Hepatocyte (in vitro differentiated cells): ENCODE measurements at regions not wholly inside any gene's neighbourhood (a gene's known extent, or its start where the extent isn't known, plus 50 kb on each side); places are given as distances from the start of the nearest gene placed in this dataset.

Experiments
- DNase-seq: peaks from one replicate; pipeline ENCODE4 v3.0.0-alpha.2; 2016; ENCODE audit warnings: low spot score
- H2AFZ ChIP-seq: fragments of 200-600 bp; sonication (generic); 2 replicates; pipeline ENCODE4 v1.6.0; 2016; ENCODE audit warnings: antibody characterized with exemption, mild to moderate bottlenecking
- H3K27ac ChIP-seq: fragments of 200-600 bp; sonication (generic); 2 replicates; pipeline ENCODE4 v1.5.1; 2016; ENCODE audit warnings: mild to moderate bottlenecking
- H3K27me3 ChIP-seq: fragments of 200-600 bp; sonication (generic); 2 replicates; pipeline ENCODE4 v1.6.1; 2016
- H3K36me3 ChIP-seq: fragments of 200-600 bp; sonication (generic); replicated peaks from 2 replicates; pipeline ENCODE4 v1.5.1; 2016; ENCODE audit warnings: low read depth; ENCODE audit not compliant: insufficient read depth
- H3K4me1 ChIP-seq: fragments of 200-600 bp; sonication (generic); 2 replicates; pipeline ENCODE4 v1.5.1; 2016; ENCODE audit warnings: mild to moderate bottlenecking, moderate library complexity; ENCODE audit not compliant: insufficient read depth
- H3K4me2 ChIP-seq: fragments of 200-600 bp; sonication (generic); 2 replicates; pipeline ENCODE4 v1.6.0; 2016
- H3K4me3 ChIP-seq: fragments of 200-600 bp; sonication (generic); 2 replicates; pipeline ENCODE4 v1.5.1; 2016; ENCODE audit warnings: mild to moderate bottlenecking
- H3K79me2 ChIP-seq: fragments of 200-600 bp; sonication (generic); 2 replicates; pipeline ENCODE4 v1.6.0; 2017; ENCODE audit warnings: mild to moderate bottlenecking
- H3K9me2 ChIP-seq: fragments of 200-600 bp; sonication (generic); replicated peaks from 2 replicates; pipeline ENCODE4 v1.6.0; 2017; ENCODE audit warnings: mild to moderate bottlenecking; ENCODE audit not compliant: insufficient read depth
- H3K9me3 ChIP-seq: fragments of 200-600 bp; sonication (generic); 2 replicates; pipeline ENCODE4 v1.5.1; 2016; ENCODE audit warnings: low read depth, mild to moderate bottlenecking
- H4K20me1 ChIP-seq: fragments of 200-600 bp; sonication (generic); 2 replicates; pipeline ENCODE4 v1.6.0; 2016; ENCODE audit warnings: mild to moderate bottlenecking; ENCODE audit not compliant: insufficient read depth, poor library complexity, severe bottlenecking
- EZH2 ChIP-seq: fragments of 200-600 bp; sonication (generic); IDR thresholded peaks from 2 replicates; pipeline ENCODE4 v1.6.1; 2016; ENCODE audit warnings: antibody characterized with exemption, mild to moderate bottlenecking, borderline replicate concordance
- EZH2phosphoT487 ChIP-seq: fragments of 200-600 bp; sonication (generic); IDR thresholded peaks from one replicate; pipeline ENCODE4 v1.6.1; 2018; ENCODE audit warnings: antibody characterized with exemption, mild to moderate bottlenecking, low read depth, moderate library complexity; ENCODE audit not compliant: unreplicated experiment, severe bottlenecking
- WGBS: methylation state at CpG from one replicate; pipeline ENCODE4 v1.1.6; 2016; ENCODE audit warnings: low lambda C conversion rate; ENCODE audit errors: missing lambda C conversion rate; 5-methylcytosine and 5-hydroxymethylcytosine counted together
- TF ChIP-seq, protein P1 (sequence below): fragments of 200-600 bp; sonication (generic); IDR thresholded peaks from 2 replicates; pipeline ENCODE4 v1.5.1; 2016; ENCODE audit warnings: antibody characterized with exemption, mild to moderate bottlenecking; ENCODE audit not compliant: poor library complexity

DNA sequence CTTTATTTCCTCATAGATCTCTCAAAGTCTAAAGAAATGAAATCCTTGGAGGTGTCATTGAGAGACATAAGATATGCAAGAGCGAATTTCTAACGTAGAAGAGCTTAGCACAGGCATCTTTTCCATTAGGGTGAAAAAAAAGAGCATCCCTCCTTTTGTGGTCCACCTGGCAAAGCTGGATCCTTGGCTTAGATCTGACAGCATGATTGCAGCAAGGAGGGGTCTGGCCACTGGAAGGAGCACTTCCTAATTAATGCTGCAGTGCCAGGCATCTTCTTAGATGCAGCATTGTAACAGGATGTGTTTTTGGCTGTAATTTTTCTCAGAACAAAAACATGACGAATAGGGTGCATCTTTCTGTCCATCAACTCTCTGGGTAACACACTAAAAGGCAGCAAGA is 60.1 kb upstream of the TFAP2D start:
- H3K9me2 ChIP-seq: no peaks in the 10 kb centered on the region
- TF ChIP-seq EZH2phosphoT487: no peak
- TF ChIP-seq, protein P1, sequence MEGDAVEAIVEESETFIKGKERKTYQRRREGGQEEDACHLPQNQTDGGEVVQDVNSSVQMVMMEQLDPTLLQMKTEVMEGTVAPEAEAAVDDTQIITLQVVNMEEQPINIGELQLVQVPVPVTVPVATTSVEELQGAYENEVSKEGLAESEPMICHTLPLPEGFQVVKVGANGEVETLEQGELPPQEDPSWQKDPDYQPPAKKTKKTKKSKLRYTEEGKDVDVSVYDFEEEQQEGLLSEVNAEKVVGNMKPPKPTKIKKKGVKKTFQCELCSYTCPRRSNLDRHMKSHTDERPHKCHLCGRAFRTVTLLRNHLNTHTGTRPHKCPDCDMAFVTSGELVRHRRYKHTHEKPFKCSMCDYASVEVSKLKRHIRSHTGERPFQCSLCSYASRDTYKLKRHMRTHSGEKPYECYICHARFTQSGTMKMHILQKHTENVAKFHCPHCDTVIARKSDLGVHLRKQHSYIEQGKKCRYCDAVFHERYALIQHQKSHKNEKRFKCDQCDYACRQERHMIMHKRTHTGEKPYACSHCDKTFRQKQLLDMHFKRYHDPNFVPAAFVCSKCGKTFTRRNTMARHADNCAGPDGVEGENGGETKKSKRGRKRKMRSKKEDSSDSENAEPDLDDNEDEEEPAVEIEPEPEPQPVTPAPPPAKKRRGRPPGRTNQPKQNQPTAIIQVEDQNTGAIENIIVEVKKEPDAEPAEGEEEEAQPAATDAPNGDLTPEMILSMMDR: no peak
- TF ChIP-seq EZH2: no peak
- no peaks in the 10 kb centered on the region for H3K36me3 ChIP-seq
- H3K4me3 ChIP-seq: no peak overlapping the region
- H4K20me1 ChIP-seq: no peaks in the 10 kb centered on the region
- no peaks in the 10 kb centered on the region for H3K27me3 ChIP-seq
- no peaks in the 10 kb centered on the region for H3K9me3 ChIP-seq
- DNase-seq: no peak
- no peaks in the 10 kb centered on the region for H3K79me2 ChIP-seq
- H2AFZ ChIP-seq: no peak overlapping the region
- no peak overlapping the region for H3K4me2 ChIP-seq
- no peak overlapping the region for H3K27ac ChIP-seq
- 63% methylated on average over 3 of the region's 3 CpGs for WGBS
- H3K4me1 ChIP-seq: no peaks in the 10 kb centered on the region

DNA sequence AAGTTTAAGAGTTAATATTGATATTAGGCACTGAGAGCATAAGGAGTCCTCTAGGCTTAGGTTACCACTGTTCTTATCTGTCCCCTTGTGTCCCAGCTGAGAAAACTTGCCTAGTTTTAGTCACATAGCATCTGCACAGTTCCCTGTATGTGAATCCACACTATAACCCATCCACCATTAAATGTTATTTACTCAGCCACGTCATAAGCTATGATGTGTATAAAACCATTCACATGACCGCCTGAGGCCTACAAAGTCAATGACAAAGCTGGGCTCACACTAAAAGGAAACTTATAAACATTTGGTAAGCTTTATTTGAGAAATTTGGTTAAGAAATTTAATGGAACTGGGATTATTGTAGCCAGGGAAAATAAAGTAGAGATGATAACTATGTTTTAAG is 59.2 kb upstream of the TFAP2D start:
- no peak overlapping the region for H3K4me3 ChIP-seq
- no peak overlapping the region for H3K27ac ChIP-seq
- no peak for DNase-seq
- H3K9me2 ChIP-seq: no peaks in the 10 kb centered on the region
- no peak overlapping the region for H2AFZ ChIP-seq
- no peaks in the 10 kb centered on the region for H3K79me2 ChIP-seq
- no peaks in the 10 kb centered on the region for H3K4me1 ChIP-seq
- WGBS: 74% methylated on average over 2 of the region's 2 CpGs
- TF ChIP-seq, protein P1: no peak
- TF ChIP-seq EZH2phosphoT487 (no peak), EZH2 (no peak)
- no peaks in the 10 kb centered on the region for H3K9me3 ChIP-seq
- no peak overlapping the region for H3K4me2 ChIP-seq
- H4K20me1 ChIP-seq: no peaks in the 10 kb centered on the region
- no peaks in the 10 kb centered on the region for H3K36me3 ChIP-seq
- no peaks in the 10 kb centered on the region for H3K27me3 ChIP-seq

DNA sequence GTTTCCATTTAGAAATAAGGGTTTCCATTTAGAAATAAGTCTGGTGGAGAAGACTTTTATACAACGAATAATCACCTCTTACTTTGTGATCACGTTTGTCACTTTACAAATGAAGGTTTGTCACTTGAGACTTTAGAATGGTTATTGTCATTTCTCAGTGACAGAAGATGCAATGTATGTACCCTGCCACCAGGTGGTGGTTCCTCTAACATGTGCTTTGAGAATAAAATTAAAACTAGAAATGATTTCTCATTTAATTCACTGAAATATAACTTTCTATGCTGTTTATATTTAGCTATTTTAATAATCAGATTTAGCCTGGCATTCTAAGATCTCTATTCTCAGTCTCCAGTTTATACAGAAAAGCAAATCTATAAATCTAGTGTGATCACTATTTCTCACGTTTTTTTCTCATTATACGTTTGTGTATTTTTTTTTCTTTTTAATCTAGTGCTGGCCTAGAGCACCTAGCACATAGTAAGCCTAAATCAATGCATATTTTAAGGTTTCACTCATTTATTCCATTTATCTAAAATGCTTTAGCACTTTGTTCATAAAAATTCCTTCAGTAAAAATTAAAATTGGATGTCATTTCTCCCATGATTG is 57.4 kb upstream of the TFAP2D start:
- DNase-seq: peak; percentile 20
- no peak for TF ChIP-seq EZH2phosphoT487
- TF ChIP-seq, protein P1: peak; percentile 53
- Histone ChIP-seq H3K4me2 (no peak overlapping the region), H3K4me1 (no peaks in the 10 kb centered on the region), H3K36me3 (no peaks in the 10 kb centered on the region), H2AFZ (no peak overlapping the region), H3K9me3 (no peaks in the 10 kb centered on the region), H3K27me3 (no peaks in the 10 kb centered on the region), H3K79me2 (no peaks in the 10 kb centered on the region), H3K27ac (no peak overlapping the region), H4K20me1 (no peaks in the 10 kb centered on the region), H3K4me3 (no peak overlapping the region), H3K9me2 (no peaks in the 10 kb centered on the region)
- WGBS: 47% methylated on average over 4 of the region's 4 CpGs

DNA sequence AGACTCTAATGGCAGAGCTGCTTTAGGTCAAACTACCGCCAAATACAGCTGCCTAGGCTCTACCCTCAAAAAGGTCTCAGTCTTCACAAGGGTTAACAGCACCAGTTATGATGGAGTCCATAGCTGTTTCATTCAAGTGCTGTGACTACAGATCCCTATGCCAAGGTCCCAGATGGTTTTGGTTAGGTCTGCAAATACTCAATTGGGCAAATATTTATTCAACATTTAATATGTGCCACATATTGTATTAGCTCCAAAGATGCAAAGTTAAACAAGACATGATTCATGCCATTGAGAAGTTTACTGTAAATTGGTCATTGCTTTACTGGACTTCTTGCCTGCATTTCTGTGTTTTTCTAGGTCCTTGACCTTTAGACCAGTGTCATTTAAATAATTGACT is 55.8 kb upstream of the TFAP2D start:
- no peaks in the 10 kb centered on the region for H3K27me3 ChIP-seq
- H3K4me1 ChIP-seq: no peaks in the 10 kb centered on the region
- 84% methylated on average over 1 of the region's 1 CpG for WGBS
- no peak overlapping the region for H2AFZ ChIP-seq
- DNase-seq: no peak
- no peaks in the 10 kb centered on the region for H3K9me2 ChIP-seq
- no peak for TF ChIP-seq EZH2
- TF ChIP-seq EZH2phosphoT487: no peak
- TF ChIP-seq, protein P1: no peak
- H3K36me3 ChIP-seq: no peaks in the 10 kb centered on the region
- no peaks in the 10 kb centered on the region for H3K79me2 ChIP-seq
- H4K20me1 ChIP-seq: no peaks in the 10 kb centered on the region
- no peak overlapping the region for H3K27ac ChIP-seq
- no peaks in the 10 kb centered on the region for H3K9me3 ChIP-seq
- H3K4me3 ChIP-seq: no peak overlapping the region
- H3K4me2 ChIP-seq: no peak overlapping the region
